Spleen (tissue), 11 donors: ENCODE measurements at regions not wholly inside any gene's neighbourhood (a gene's known extent, or its start where the extent isn't known, plus 50 kb on each side); places are given as distances from the start of the nearest gene placed in this dataset.

Source experiments
- DNase-seq: peaks from one replicate; pipeline ENCODE4 v3.0.0-alpha.2; 2020
- H3K27ac ChIP-seq, 8 donors: fragments of 200-600 bp; sonication (generic) in 7 of 8; 1 replicate in 4 of 8; 2 replicates in 4 of 8; pipeline versions ENCODE4 v1.5.0 to v1.8.0; 2016 to 2021; ENCODE audit warnings: inconsistent platforms in 4 of 8, mild to moderate bottlenecking in 4 of 8, moderate library complexity in 1 of 8
- H3K27me3 ChIP-seq, 7 donors: fragments of 200-600 bp; sonication (generic) in 6 of 7; replicated peaks in 1 of 7; 1 replicate in 4 of 7; 2 replicates in 3 of 7; pipeline versions ENCODE4 v1.5.0 to v1.8.0; 2016 to 2021; ENCODE audit warnings: inconsistent platforms in 3 of 7, mild to moderate bottlenecking in 1 of 7
- H3K36me3 ChIP-seq, 6 donors: fragments of 200-600 bp; sonication (generic) in 5 of 6; 1 replicate in 4 of 6; 2 replicates in 2 of 6; pipeline versions ENCODE4 v1.5.0 to v1.8.0; 2016 to 2021; ENCODE audit warnings: inconsistent platforms in 2 of 6
- H3K4me1 ChIP-seq, 6 donors: fragments of 200-600 bp; sonication (generic) in 5 of 6; 1 replicate in 3 of 6; 2 replicates in 3 of 6; pipeline versions ENCODE4 v1.5.0 to v1.8.0; 2016 to 2021; ENCODE audit warnings: inconsistent platforms in 3 of 6
- H3K4me3 ChIP-seq, 8 donors: fragments of 200-600 bp; sonication (generic) in 7 of 8; 1 replicate in 4 of 8; 2 replicates in 4 of 8; pipeline versions ENCODE4 v1.5.0 to v1.8.0; 2016 to 2021; ENCODE audit warnings: inconsistent platforms in 4 of 8, mild to moderate bottlenecking in 4 of 8, moderate library complexity in 2 of 8
- H3K9me3 ChIP-seq, 8 donors: fragments of 200-600 bp; sonication (generic) in 7 of 8; 1 replicate in 4 of 8; 2 replicates in 4 of 8; pipeline versions ENCODE4 v1.5.0 to v1.8.0; 2016 to 2021; ENCODE audit warnings: inconsistent platforms in 4 of 8
- CTCF ChIP-seq, 11 experiments: fragments of 200-600 bp in 7 of 11; fragments of 450-650 bp in 4 of 11; sonication (generic) in 4 of 11; IDR thresholded peaks in 8 of 11; conservative IDR thresholded peaks in 3 of 11; 1 replicate in 7 of 11; 2 replicates in 4 of 11; pipeline versions ENCODE4 v1.4.0 to v1.8.0; 2016 to 2021; ENCODE audit warnings: antibody characterized with exemption in 11 of 11, inconsistent platforms in 4 of 11, mild to moderate bottlenecking in 1 of 11
- POLR2A ChIP-seq, 3 donors: fragments of 450-650 bp; IDR thresholded peaks; one replicate each; pipeline ENCODE4 v1.5.1; 2017; ENCODE audit warnings: antibody characterized with exemption in 3 of 3, mild to moderate bottlenecking in 1 of 3
- POLR2AphosphoS5 ChIP-seq, 3 donors: sonication (generic); formaldehyde crosslinking; IDR thresholded peaks; one replicate each; pipeline ENCODE4 v1.5.1; 2017; ENCODE audit warnings: antibody characterized with exemption in 3 of 3
- WGBS, 5 donors: extraction: QIAGEN DNeasy Blood & Tissue Kit in 3 of 5; methylation state at CpG; one replicate each; pipeline versions ENCODE4 v1.1.5 to v1.1.7; 2013 to 2018; 5-methylcytosine and 5-hydroxymethylcytosine counted together
- intact Hi-C: fragments of 100-400 bp; cut with DNase I; formaldehyde crosslinking; loops from one replicate; pipeline ENCODE4 v1.15.0; 2023; ENCODE audit warnings: low total_unique reads
- donor health status: healthy with polysubstance abuse.
- donor health status: DM: no; HTN: no; CAD: no; lungs with moderate emphysema.
- donor health status: DM: no; HTN: no; CAD: no.
- donor health status: Bipolar disorder and iron deficiency.
- donor health status: healthy.
- donor health status: DM: no; HTN: no; CAD: no.
- donor health status: DM: yes; HTN: yes; CAD: no.

- H3K9me3 ChIP-seq: peaks cover 0 to 24% (median 10%) of the 10 kb centered on the region in 8 donors
- H3K27ac ChIP-seq: no peak overlapping the region
- H3K4me3 ChIP-seq: no peak overlapping the region
- DNase-seq: no peak
- no peaks in the 10 kb centered on the region for H3K36me3 ChIP-seq
- 82 to 94% (median 91%) methylated on average over 3 of the region's 3 CpGs for WGBS, 5 donors
- intact Hi-C loops: no loop called here
- H3K27me3 ChIP-seq: no peaks in the 10 kb centered on the region
- no peak for TF ChIP-seq POLR2A (IDR thresholded peaks at IDR 0.05)
- no peak for TF ChIP-seq POLR2AphosphoS5 (IDR thresholded peaks at IDR 0.05)
- no peak for TF ChIP-seq CTCF (IDR thresholded peaks at IDR 0.05 in 8 of 11, conservative IDR thresholded peaks at IDR 0.05 in 3 of 11)
- H3K4me1 ChIP-seq: no peaks in the 10 kb centered on the region
These were observed 119.6 kb upstream of the BANK1 start for GRCh38 chr4:101670897-101671296.

- no peak for DNase-seq
- no peak overlapping the region for H3K4me3 ChIP-seq
- TF ChIP-seq POLR2A (IDR thresholded peaks at IDR 0.05): no peak
- TF ChIP-seq POLR2AphosphoS5 (IDR thresholded peaks at IDR 0.05): no peak
- TF ChIP-seq CTCF (IDR thresholded peaks at IDR 0.05 in 8 of 11, conservative IDR thresholded peaks at IDR 0.05 in 3 of 11): no peak
- no peaks in the 10 kb centered on the region for H3K27me3 ChIP-seq
- no peak overlapping the region for H3K27ac ChIP-seq
- H3K36me3 ChIP-seq: no peaks in the 10 kb centered on the region
- 84 to 95% (median 87%) methylated on average over 4 of the region's 4 CpGs for WGBS, 5 donors
- H3K9me3 ChIP-seq: peaks cover 0 to 24% (median 10%) of the 10 kb centered on the region in 8 donors
- intact Hi-C loops: no loop called here
- no peaks in the 10 kb centered on the region for H3K4me1 ChIP-seq
These were observed 120.2 kb upstream of the BANK1 start for GRCh38 chr4:101670370-101670769.

- no peaks in the 10 kb centered on the region for H3K4me1 ChIP-seq
- intact Hi-C loops: no loop called here
- H3K36me3 ChIP-seq: no peaks in the 10 kb centered on the region
- DNase-seq: no peak
- WGBS, 5 donors: 93 to 100% (median 97%) methylated on average over 1 of the region's 1 CpG
- H3K27me3 ChIP-seq: no peaks in the 10 kb centered on the region
- no peak for TF ChIP-seq POLR2AphosphoS5 (IDR thresholded peaks at IDR 0.05)
- TF ChIP-seq CTCF (IDR thresholded peaks at IDR 0.05 in 8 of 11, conservative IDR thresholded peaks at IDR 0.05 in 3 of 11): no peak
- no peak for TF ChIP-seq POLR2A (IDR thresholded peaks at IDR 0.05)
- no peak overlapping the region for H3K27ac ChIP-seq
- H3K9me3 ChIP-seq: peaks cover 0 to 24% (median 9%) of the 10 kb centered on the region in 8 donors
- H3K4me3 ChIP-seq: no peak overlapping the region
These were observed 120.7 kb upstream of the BANK1 start for GRCh38 chr4:101669832-101670188.

- DNase-seq: no peak
- intact Hi-C loops: no loop called here
- TF ChIP-seq CTCF (IDR thresholded peaks at IDR 0.05 in 8 of 11, conservative IDR thresholded peaks at IDR 0.05 in 3 of 11) (no peak), POLR2A (IDR thresholded peaks at IDR 0.05) (no peak), POLR2AphosphoS5 (IDR thresholded peaks at IDR 0.05) (no peak)
- H3K27ac ChIP-seq: no peak overlapping the region
- H3K4me3 ChIP-seq: no peak overlapping the region
- H3K27me3 ChIP-seq: no peaks in the 10 kb centered on the region
- H3K9me3 ChIP-seq: peaks cover 0 to 22% (median 5%) of the 10 kb centered on the region in 8 donors
- no peaks in the 10 kb centered on the region for H3K4me1 ChIP-seq
- H3K36me3 ChIP-seq: no peaks in the 10 kb centered on the region
- 75 to 90% (median 79%) methylated on average over 3 of the region's 3 CpGs for WGBS, 5 donors
These were observed 121.2 kb upstream of the BANK1 start for GRCh38 chr4:101669138-101669831.
